ENCODE measurements at regions not wholly inside any gene's neighbourhood (a gene's known extent, or its start where the extent isn't known, plus 50 kb on each side); places are given as distances from the start of the nearest gene placed in this dataset.

DNA sequence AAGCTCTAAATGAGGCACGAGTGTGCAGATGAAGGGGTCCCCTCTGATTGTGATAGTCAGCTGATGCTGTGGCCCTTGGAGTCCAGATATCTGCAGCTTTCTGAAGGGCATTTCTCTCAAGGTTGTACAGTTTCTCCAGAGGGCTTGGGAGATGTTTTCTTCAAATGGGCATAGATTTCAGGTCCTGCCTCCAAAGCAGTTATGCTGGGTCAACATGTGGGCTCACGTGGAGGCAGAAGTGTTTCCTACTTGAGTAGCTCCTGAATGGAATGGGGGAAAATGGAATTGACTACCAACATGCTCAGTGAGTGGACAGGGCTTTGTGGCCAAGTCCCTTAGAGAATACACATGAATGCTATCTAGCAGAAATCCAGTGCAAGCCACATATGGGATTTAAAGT is 360.7 kb downstream of the SAMD5 start:
- TF ChIP-seq, protein P1, sequence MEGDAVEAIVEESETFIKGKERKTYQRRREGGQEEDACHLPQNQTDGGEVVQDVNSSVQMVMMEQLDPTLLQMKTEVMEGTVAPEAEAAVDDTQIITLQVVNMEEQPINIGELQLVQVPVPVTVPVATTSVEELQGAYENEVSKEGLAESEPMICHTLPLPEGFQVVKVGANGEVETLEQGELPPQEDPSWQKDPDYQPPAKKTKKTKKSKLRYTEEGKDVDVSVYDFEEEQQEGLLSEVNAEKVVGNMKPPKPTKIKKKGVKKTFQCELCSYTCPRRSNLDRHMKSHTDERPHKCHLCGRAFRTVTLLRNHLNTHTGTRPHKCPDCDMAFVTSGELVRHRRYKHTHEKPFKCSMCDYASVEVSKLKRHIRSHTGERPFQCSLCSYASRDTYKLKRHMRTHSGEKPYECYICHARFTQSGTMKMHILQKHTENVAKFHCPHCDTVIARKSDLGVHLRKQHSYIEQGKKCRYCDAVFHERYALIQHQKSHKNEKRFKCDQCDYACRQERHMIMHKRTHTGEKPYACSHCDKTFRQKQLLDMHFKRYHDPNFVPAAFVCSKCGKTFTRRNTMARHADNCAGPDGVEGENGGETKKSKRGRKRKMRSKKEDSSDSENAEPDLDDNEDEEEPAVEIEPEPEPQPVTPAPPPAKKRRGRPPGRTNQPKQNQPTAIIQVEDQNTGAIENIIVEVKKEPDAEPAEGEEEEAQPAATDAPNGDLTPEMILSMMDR (IDR thresholded peaks at IDR 0.05): no peak
- peak overlapping the region; percentile 87 for H3K27ac Mint-ChIP-seq (ENCODE audit: unreplicated experiment)
- no peak for DNase-seq (ENCODE audit: extremely low spot score, unreplicated experiment)
- peak overlapping the region; percentile 41 for H3K4me3 Mint-ChIP-seq (ENCODE audit: unreplicated experiment)
- H3K36me3 Mint-ChIP-seq (ENCODE audit: unreplicated experiment): no peaks in the 10 kb centered on the region
- H3K27me3 Mint-ChIP-seq (ENCODE audit: unreplicated experiment): no peaks in the 10 kb centered on the region
- H3K9me3 Mint-ChIP-seq (ENCODE audit: unreplicated experiment): no peaks in the 10 kb centered on the region
- peaks cover 41% of the 10 kb centered on the region for H3K4me1 Mint-ChIP-seq (ENCODE audit: unreplicated experiment)

DNA sequence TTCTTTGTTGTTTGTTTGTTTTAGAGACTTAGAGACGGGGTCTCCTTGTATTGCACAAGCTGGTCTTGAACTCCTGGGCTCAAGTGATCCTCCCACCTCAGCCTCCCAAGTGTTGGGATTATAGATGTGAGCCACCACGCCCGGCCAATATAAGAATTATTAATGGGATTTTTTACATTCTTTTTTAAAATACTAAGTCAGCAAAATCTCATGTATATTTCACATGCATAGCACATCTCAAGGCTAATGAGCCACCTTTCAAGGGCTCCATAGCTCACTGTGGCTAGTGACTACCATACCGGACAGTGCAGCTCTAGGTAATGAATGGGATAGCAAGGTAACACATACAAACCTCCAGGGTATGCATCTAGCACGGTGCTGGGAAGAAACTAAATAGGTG is 361.4 kb downstream of the SAMD5 start:
- Mint-ChIP-seq H3K27me3 (ENCODE audit: unreplicated experiment) (no peaks in the 10 kb centered on the region), H3K4me1 (ENCODE audit: unreplicated experiment) (peaks cover 46% of the 10 kb centered on the region), H3K36me3 (ENCODE audit: unreplicated experiment) (no peaks in the 10 kb centered on the region), H3K27ac (ENCODE audit: unreplicated experiment) (no peak overlapping the region), H3K4me3 (ENCODE audit: unreplicated experiment) (no peak overlapping the region), H3K9me3 (ENCODE audit: unreplicated experiment) (no peaks in the 10 kb centered on the region)
- TF ChIP-seq, protein P1 (IDR thresholded peaks at IDR 0.05): no peak
- DNase-seq (ENCODE audit: extremely low spot score, unreplicated experiment): no peak

- Mint-ChIP-seq H3K9me3 (ENCODE audit: unreplicated experiment) (no peaks in the 10 kb centered on the region), H3K4me1 (ENCODE audit: unreplicated experiment) (peaks cover 51% of the 10 kb centered on the region), H3K4me3 (ENCODE audit: unreplicated experiment) (no peak overlapping the region), H3K36me3 (ENCODE audit: unreplicated experiment) (no peaks in the 10 kb centered on the region), H3K27ac (ENCODE audit: unreplicated experiment) (peak overlapping the region; percentile 31), H3K27me3 (ENCODE audit: unreplicated experiment) (no peaks in the 10 kb centered on the region)
- no peak for DNase-seq (ENCODE audit: extremely low spot score, unreplicated experiment)
- TF ChIP-seq, protein P1 (IDR thresholded peaks at IDR 0.05): no peak
These were observed 362.1 kb downstream of the SAMD5 start for GRCh38 chr6:147870506-147871110.

GRCh38 chr6:147872002-147872401 is 363.5 kb downstream of the SAMD5 start:
- DNase-seq (ENCODE audit: extremely low spot score, unreplicated experiment): no peak
- TF ChIP-seq, protein P1 (IDR thresholded peaks at IDR 0.05): no peak
- H3K27ac Mint-ChIP-seq (ENCODE audit: unreplicated experiment): no peak overlapping the region
- no peaks in the 10 kb centered on the region for H3K36me3 Mint-ChIP-seq (ENCODE audit: unreplicated experiment)
- H3K4me1 Mint-ChIP-seq (ENCODE audit: unreplicated experiment): peaks cover 58% of the 10 kb centered on the region
- H3K9me3 Mint-ChIP-seq (ENCODE audit: unreplicated experiment): no peaks in the 10 kb centered on the region
- no peaks in the 10 kb centered on the region for H3K27me3 Mint-ChIP-seq (ENCODE audit: unreplicated experiment)
- no peak overlapping the region for H3K4me3 Mint-ChIP-seq (ENCODE audit: unreplicated experiment)

- TF ChIP-seq, protein P1 (IDR thresholded peaks at IDR 0.05): no peak
- Mint-ChIP-seq H3K4me1 (ENCODE audit: unreplicated experiment) (peaks cover 40% of the 10 kb centered on the region), H3K4me3 (ENCODE audit: unreplicated experiment) (no peak overlapping the region), H3K27ac (ENCODE audit: unreplicated experiment) (no peak overlapping the region), H3K9me3 (ENCODE audit: unreplicated experiment) (no peaks in the 10 kb centered on the region), H3K36me3 (ENCODE audit: unreplicated experiment) (no peaks in the 10 kb centered on the region), H3K27me3 (ENCODE audit: unreplicated experiment) (no peaks in the 10 kb centered on the region)
- no peak for DNase-seq (ENCODE audit: extremely low spot score, unreplicated experiment)
These were observed 365.3 kb downstream of the SAMD5 start for GRCh38 chr6:147873816-147874215.

Measured in osteocyte (in vitro differentiated cells).